Dermis microvascular lymphatic vessel endothelial cell (primary cell): ENCODE measurements at regions not wholly inside any gene's neighbourhood (a gene's known extent, or its start where the extent isn't known, plus 50 kb on each side); places are given as distances from the start of the nearest gene placed in this dataset.
"Not testable (repeated sequence)": the region's sequence is repeated elsewhere in the genome, so short reads cannot be mapped to it uniquely, and the experiment has no call there.

ENCODE experiments used
- DNase-seq, 2 donors: peaks; one replicate each; pipeline versions ENCODE4 v3.0.0 to v3.0.0-alpha.2; 2010; ENCODE audit warnings: low read depth in 2 of 2

GRCh38 chr13:110010404-110011138, 224.2 kb upstream of the IRS2 start:
- DNase-seq: no peak

GRCh38 chr13:110008816-110009215, 222.4 kb upstream of the IRS2 start:
- no peak for DNase-seq

GRCh38 chr13:110006304-110006703, 219.9 kb upstream of the IRS2 start:
- no peak for DNase-seq

GRCh38 chr13:110005563-110005962, 219.2 kb upstream of the IRS2 start:
- no peak for DNase-seq

GRCh38 chr13:110004814-110005213, 218.4 kb upstream of the IRS2 start:
- DNase-seq: no peak

GRCh38 chr13:110001670-110002275, 215.4 kb upstream of the IRS2 start:
- DNase-seq: no peak

- no peak for DNase-seq
Observed at GRCh38 chr13:110000534-110001345, 214.4 kb upstream of the IRS2 start.

GRCh38 chr13:109999659-110000533, 213.5 kb upstream of the IRS2 start:
- no peak for DNase-seq

GRCh38 chr13:109998684-109999533, 212.5 kb upstream of the IRS2 start:
- DNase-seq: no peak

GRCh38 chr13:109998037-109998436, 211.7 kb upstream of the IRS2 start:
- DNase-seq: no peak

GRCh38 chr13:109997056-109997595, 210.7 kb upstream of the IRS2 start:
- not testable (repeated sequence) for DNase-seq

- DNase-seq: no peak
Observed at GRCh38 chr13:109996404-109996960, 210.1 kb upstream of the IRS2 start.

- no peak for DNase-seq
Observed at GRCh38 chr13:109995578-109995977, 209.2 kb upstream of the IRS2 start.

GRCh38 chr13:109990296-109990695, 203.9 kb upstream of the IRS2 start:
- DNase-seq: no peak

- DNase-seq: no peak
Observed at GRCh38 chr13:109989686-109990085, 203.3 kb upstream of the IRS2 start.

- DNase-seq: no peak
Observed at GRCh38 chr13:109989155-109989554, 202.8 kb upstream of the IRS2 start.

GRCh38 chr13:109986851-109987250, 200.5 kb upstream of the IRS2 start:
- no peak for DNase-seq

- DNase-seq: no peak
Observed at GRCh38 chr13:109985871-109986450, 199.6 kb upstream of the IRS2 start.

- DNase-seq: no peak
Observed at GRCh38 chr13:109983447-109983846, 197.1 kb upstream of the IRS2 start.

- DNase-seq: no peak
Observed at GRCh38 chr13:109981000-109981399, 194.6 kb upstream of the IRS2 start.
